HG02943 (cell line): ENCODE measurements at regions not wholly inside any gene's neighbourhood (a gene's known extent, or its start where the extent isn't known, plus 50 kb on each side); places are given as distances from the start of the nearest gene placed in this dataset.
"Not testable (repeated sequence)": the region's sequence is repeated elsewhere in the genome, so short reads cannot be mapped to it uniquely, and the experiment has no call there.

Experiments
- ATAC-seq: cut with Tn5 transposase; IDR thresholded peaks from one replicate; pipeline ENCODE4 v1.9.1; 2021; ENCODE audit warnings: mild to moderate bottlenecking, low read depth, moderate library complexity; ENCODE audit not compliant: unreplicated experiment

GRCh38 chr13:90615767-90616166, 731.7 kb upstream of the MIR17HG start:
- no peak for ATAC-seq

- ATAC-seq, result no peak
Observed at GRCh38 chr13:90618133-90618532, 729.4 kb upstream of the MIR17HG start.

- no peak for ATAC-seq
Observed at GRCh38 chr13:90622541-90622940, 724.9 kb upstream of the MIR17HG start.

- ATAC-seq, result no peak
Observed at GRCh38 chr13:90623318-90624011, 724.0 kb upstream of the MIR17HG start.

- no peak for ATAC-seq
Observed at GRCh38 chr13:90627813-90628212, 719.7 kb upstream of the MIR17HG start.

GRCh38 chr13:90628471-90628870, 719.0 kb upstream of the MIR17HG start:
- no peak for ATAC-seq

- ATAC-seq, result no peak
Observed at GRCh38 chr13:90630716-90631115, 716.8 kb upstream of the MIR17HG start.

GRCh38 chr13:90632184-90632583, 715.3 kb upstream of the MIR17HG start:
- ATAC-seq, result no peak

- no peak for ATAC-seq
Observed at GRCh38 chr13:90633849-90634248, 713.6 kb upstream of the MIR17HG start.

GRCh38 chr13:90640976-90641375, 706.5 kb upstream of the MIR17HG start:
- no peak for ATAC-seq

- no peak for ATAC-seq
Observed at GRCh38 chr13:90641884-90642283, 705.6 kb upstream of the MIR17HG start.

GRCh38 chr13:90645582-90645981, 701.9 kb upstream of the MIR17HG start:
- ATAC-seq, result no peak

GRCh38 chr13:90648497-90648896, 699.0 kb upstream of the MIR17HG start:
- no peak for ATAC-seq

GRCh38 chr13:90652036-90652435, 695.5 kb upstream of the MIR17HG start:
- no peak for ATAC-seq

- ATAC-seq, result no peak
Observed at GRCh38 chr13:90654970-90655369, 692.5 kb upstream of the MIR17HG start.

- not testable (repeated sequence) for ATAC-seq
Observed at GRCh38 chr13:90664200-90664599, 683.3 kb upstream of the MIR17HG start.

GRCh38 chr13:90673746-90674145, 673.7 kb upstream of the MIR17HG start:
- no peak for ATAC-seq

- ATAC-seq, result no peak
Observed at GRCh38 chr13:90675129-90675528, 672.4 kb upstream of the MIR17HG start.

- no peak for ATAC-seq
Observed at GRCh38 chr13:90680826-90681225, 666.7 kb upstream of the MIR17HG start.

- no peak for ATAC-seq
Observed at GRCh38 chr13:90683711-90684131, 663.8 kb upstream of the MIR17HG start.

- no peak for ATAC-seq
Observed at GRCh38 chr13:90686442-90686841, 661.0 kb upstream of the MIR17HG start.

- ATAC-seq, result no peak
Observed at GRCh38 chr13:90689111-90689510, 658.4 kb upstream of the MIR17HG start.
